Hematopoietic multipotent progenitor cell treated with erythropoietin and hydrocortisone succinate and interleukin-3 and kit ligand, for 17 days (in vitro differentiated cells): ENCODE measurements at regions not wholly inside any gene's neighbourhood (a gene's known extent, or its start where the extent isn't known, plus 50 kb on each side); places are given as distances from the start of the nearest gene placed in this dataset.
A peak's percentile ranks its signal among the peaks of the same experiment; 100 is the strongest.
"Not testable (repeated sequence)": the region's sequence is repeated elsewhere in the genome, so short reads cannot be mapped to it uniquely, and the experiment has no call there.

ENCODE experiments used
- DNase-seq: peaks from one replicate; pipeline ENCODE4 v3.0.0-alpha.2; 2015; ENCODE audit warnings: low spot score

- DNase-seq = not testable (repeated sequence)
Observed at GRCh38 chr20:26120920-26121319, 424.3 kb upstream of the ZNF337 start.

GRCh38 chr20:26094498-26094897 lies 397.8 kb upstream of the ZNF337 start:
- DNase-seq = not testable (repeated sequence)

- DNase-seq = not testable (repeated sequence)
Observed at GRCh38 chr20:26091921-26092320, 395.3 kb upstream of the ZNF337 start.

GRCh38 chr20:26086195-26086594 lies 389.5 kb upstream of the ZNF337 start:
- not testable (repeated sequence) for DNase-seq

GRCh38 chr20:26073972-26074371 lies 377.3 kb upstream of the ZNF337 start:
- DNase-seq = not testable (repeated sequence)

- DNase-seq = not testable (repeated sequence)
Observed at GRCh38 chr20:26059324-26059723, 362.7 kb upstream of the ZNF337 start.

- not testable (repeated sequence) for DNase-seq
Observed at GRCh38 chr20:26058446-26058845, 361.8 kb upstream of the ZNF337 start.

GRCh38 chr20:26057135-26057752 lies 360.6 kb upstream of the ZNF337 start:
- DNase-seq = not testable (repeated sequence)

GRCh38 chr20:26025792-26026191 lies 329.1 kb upstream of the ZNF337 start:
- DNase-seq = not testable (repeated sequence)

- DNase-seq = not testable (repeated sequence)
Observed at GRCh38 chr20:26010942-26011276, 314.3 kb upstream of the ZNF337 start.

- DNase-seq = not testable (repeated sequence)
Observed at GRCh38 chr20:26010224-26010941, 313.7 kb upstream of the ZNF337 start.

- peak; percentile 14 for DNase-seq
Observed at GRCh38 chr20:26009402-26010223, 313.0 kb upstream of the ZNF337 start.

- not testable (repeated sequence) for DNase-seq
Observed at GRCh38 chr20:26008026-26008425, 311.4 kb upstream of the ZNF337 start.

- DNase-seq = not testable (repeated sequence)
Observed at GRCh38 chr20:26006164-26006563, 309.5 kb upstream of the ZNF337 start.

- DNase-seq = not testable (repeated sequence)
Observed at GRCh38 chr20:26003959-26004358, 307.3 kb upstream of the ZNF337 start.

GRCh38 chr20:25997367-25998038 lies 300.9 kb upstream of the ZNF337 start:
- DNase-seq = not testable (repeated sequence)

- no peak for DNase-seq
Observed at GRCh38 chr20:25992146-25992545, 295.5 kb upstream of the ZNF337 start.

- no peak for DNase-seq
Observed at GRCh38 chr20:25991756-25992130, 295.1 kb upstream of the ZNF337 start.

GRCh38 chr20:25991051-25991755 lies 294.6 kb upstream of the ZNF337 start:
- DNase-seq = no peak

GRCh38 chr20:25989686-25990085 lies 293.0 kb upstream of the ZNF337 start:
- DNase-seq = not testable (repeated sequence)

GRCh38 chr20:25989196-25989595 lies 292.5 kb upstream of the ZNF337 start:
- DNase-seq = no peak
